HEK293 (cell line): ENCODE measurements at regions not wholly inside any gene's neighbourhood (a gene's known extent, or its start where the extent isn't known, plus 50 kb on each side); places are given as distances from the start of the nearest gene placed in this dataset.

Source experiments
- HOXA7 ChIP-seq: sonication (generic); formaldehyde crosslinking; IDR thresholded peaks from 2 replicates; pipeline ENCODE4 v1.8.1; 2022; ENCODE audit warnings: missing genetic modification reagents, borderline replicate concordance
- SP2 ChIP-seq: fragments of 450-650 bp; formaldehyde crosslinking; IDR thresholded peaks from 2 replicates; pipeline ENCODE4 v1.5.1; 2016; ENCODE audit warnings: missing biosample characterization, missing genetic modification characterization
- TCF7L2 ChIP-seq: IDR thresholded peaks from 2 replicates; pipeline ENCODE4 v1.6.1; 2011; ENCODE audit warnings: low read depth, mild to moderate bottlenecking, inconsistent platforms, low read length, moderate library complexity, borderline replicate concordance
- ZNF311 ChIP-seq: fragments of 450-650 bp; formaldehyde crosslinking; IDR thresholded peaks from 2 replicates; pipeline ENCODE4 v1.5.1; 2017; ENCODE audit warnings: missing biosample characterization, missing genetic modification characterization, borderline replicate concordance
- TF ChIP-seq, protein P1 (sequence below): fragments of 450-650 bp; formaldehyde crosslinking; IDR thresholded peaks from 2 replicates; pipeline ENCODE4 v1.5.1; 2016; ENCODE audit warnings: missing biosample characterization, missing genetic modification characterization
- TF ChIP-seq, protein P2 (sequence below): fragments of 450-650 bp; formaldehyde crosslinking; IDR thresholded peaks from 2 replicates; pipeline ENCODE4 v1.5.1; 2016; ENCODE audit warnings: missing biosample characterization, missing genetic modification characterization
- TF ChIP-seq, protein P3 (sequence below): fragments of 450-650 bp; formaldehyde crosslinking; IDR thresholded peaks from 2 replicates; pipeline ENCODE4 v1.5.1; 2017; ENCODE audit warnings: missing biosample characterization, missing genetic modification characterization

DNA sequence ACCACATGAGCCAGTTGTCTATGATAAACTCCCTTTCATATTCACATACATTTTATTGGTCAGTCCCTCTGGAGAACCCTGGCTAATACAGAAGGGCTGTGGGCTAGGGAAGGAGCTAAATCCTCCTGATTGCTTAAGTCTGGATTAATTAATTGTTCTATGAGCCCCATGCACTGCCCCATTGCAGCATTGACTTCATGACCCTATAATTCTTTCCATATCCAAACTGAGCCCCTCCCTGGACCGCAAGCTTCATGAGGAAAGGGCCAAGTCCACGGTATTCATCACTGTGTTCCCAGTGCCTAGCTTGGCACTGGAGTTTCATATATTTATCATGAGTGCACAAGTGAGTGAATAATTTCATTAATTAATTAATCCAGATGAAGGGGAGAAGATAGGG lies 124.0 kb downstream of the MBD2 start:
- TF ChIP-seq, protein P1, sequence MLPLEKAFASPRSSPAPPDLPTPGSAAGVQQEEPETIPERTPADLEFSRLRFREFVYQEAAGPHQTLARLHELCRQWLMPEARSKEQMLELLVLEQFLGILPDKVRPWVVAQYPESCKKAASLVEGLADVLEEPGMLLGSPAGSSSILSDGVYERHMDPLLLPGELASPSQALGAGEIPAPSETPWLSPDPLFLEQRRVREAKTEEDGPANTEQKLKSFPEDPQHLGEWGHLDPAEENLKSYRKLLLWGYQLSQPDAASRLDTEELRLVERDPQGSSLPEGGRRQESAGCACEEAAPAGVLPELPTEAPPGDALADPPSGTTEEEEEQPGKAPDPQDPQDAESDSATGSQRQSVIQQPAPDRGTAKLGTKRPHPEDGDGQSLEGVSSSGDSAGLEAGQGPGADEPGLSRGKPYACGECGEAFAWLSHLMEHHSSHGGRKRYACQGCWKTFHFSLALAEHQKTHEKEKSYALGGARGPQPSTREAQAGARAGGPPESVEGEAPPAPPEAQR (tag by site-specific recombination) = no peak
- TF ChIP-seq, protein P2, sequence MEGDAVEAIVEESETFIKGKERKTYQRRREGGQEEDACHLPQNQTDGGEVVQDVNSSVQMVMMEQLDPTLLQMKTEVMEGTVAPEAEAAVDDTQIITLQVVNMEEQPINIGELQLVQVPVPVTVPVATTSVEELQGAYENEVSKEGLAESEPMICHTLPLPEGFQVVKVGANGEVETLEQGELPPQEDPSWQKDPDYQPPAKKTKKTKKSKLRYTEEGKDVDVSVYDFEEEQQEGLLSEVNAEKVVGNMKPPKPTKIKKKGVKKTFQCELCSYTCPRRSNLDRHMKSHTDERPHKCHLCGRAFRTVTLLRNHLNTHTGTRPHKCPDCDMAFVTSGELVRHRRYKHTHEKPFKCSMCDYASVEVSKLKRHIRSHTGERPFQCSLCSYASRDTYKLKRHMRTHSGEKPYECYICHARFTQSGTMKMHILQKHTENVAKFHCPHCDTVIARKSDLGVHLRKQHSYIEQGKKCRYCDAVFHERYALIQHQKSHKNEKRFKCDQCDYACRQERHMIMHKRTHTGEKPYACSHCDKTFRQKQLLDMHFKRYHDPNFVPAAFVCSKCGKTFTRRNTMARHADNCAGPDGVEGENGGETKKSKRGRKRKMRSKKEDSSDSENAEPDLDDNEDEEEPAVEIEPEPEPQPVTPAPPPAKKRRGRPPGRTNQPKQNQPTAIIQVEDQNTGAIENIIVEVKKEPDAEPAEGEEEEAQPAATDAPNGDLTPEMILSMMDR (tag by site-specific recombination) = no peak
- TF ChIP-seq, protein P3, sequence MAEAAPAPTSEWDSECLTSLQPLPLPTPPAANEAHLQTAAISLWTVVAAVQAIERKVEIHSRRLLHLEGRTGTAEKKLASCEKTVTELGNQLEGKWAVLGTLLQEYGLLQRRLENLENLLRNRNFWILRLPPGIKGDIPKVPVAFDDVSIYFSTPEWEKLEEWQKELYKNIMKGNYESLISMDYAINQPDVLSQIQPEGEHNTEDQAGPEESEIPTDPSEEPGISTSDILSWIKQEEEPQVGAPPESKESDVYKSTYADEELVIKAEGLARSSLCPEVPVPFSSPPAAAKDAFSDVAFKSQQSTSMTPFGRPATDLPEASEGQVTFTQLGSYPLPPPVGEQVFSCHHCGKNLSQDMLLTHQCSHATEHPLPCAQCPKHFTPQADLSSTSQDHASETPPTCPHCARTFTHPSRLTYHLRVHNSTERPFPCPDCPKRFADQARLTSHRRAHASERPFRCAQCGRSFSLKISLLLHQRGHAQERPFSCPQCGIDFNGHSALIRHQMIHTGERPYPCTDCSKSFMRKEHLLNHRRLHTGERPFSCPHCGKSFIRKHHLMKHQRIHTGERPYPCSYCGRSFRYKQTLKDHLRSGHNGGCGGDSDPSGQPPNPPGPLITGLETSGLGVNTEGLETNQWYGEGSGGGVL = no peak
- TF ChIP-seq ZNF311 (tag by site-specific recombination) (no peak), SP2 (tag by site-specific recombination) (no peak), TCF7L2 (no peak), HOXA7 (CRISPR knock-in tag) (no peak)
